ENCODE measurements at regions not wholly inside any gene's neighbourhood (a gene's known extent, or its start where the extent isn't known, plus 50 kb on each side); places are given as distances from the start of the nearest gene placed in this dataset.

GRCh38 chr12:75581515-75581914, 70.1 kb upstream of the KRR1 start:
- DNase-seq: no peak

GRCh38 chr12:75579552-75579951, 68.1 kb upstream of the KRR1 start:
- DNase-seq: peak; percentile 36

- no peak for DNase-seq
Observed at GRCh38 chr12:75578546-75578945, 67.1 kb upstream of the KRR1 start.

- DNase-seq: no peak
Observed at GRCh38 chr12:75577812-75578211, 66.4 kb upstream of the KRR1 start.

- no peak for DNase-seq
Observed at GRCh38 chr12:75571656-75572205, 60.3 kb upstream of the KRR1 start.

- DNase-seq: peak; percentile 99
Observed at GRCh38 chr12:75571204-75571603, 59.8 kb upstream of the KRR1 start.

- DNase-seq: peak; percentile 70
Observed at GRCh38 chr12:75568801-75569200, 57.4 kb upstream of the KRR1 start.

GRCh38 chr12:75568393-75568792, 57.0 kb upstream of the KRR1 start:
- DNase-seq: peak; percentile 82

- DNase-seq: no peak
Observed at GRCh38 chr12:75565795-75566194, 54.4 kb upstream of the KRR1 start.

GRCh38 chr12:75564852-75565251, 53.4 kb upstream of the KRR1 start:
- no peak for DNase-seq

GRCh38 chr12:75564398-75564797, 53.0 kb upstream of the KRR1 start:
- no peak for DNase-seq

GRCh38 chr12:75563351-75563750, 51.9 kb upstream of the KRR1 start:
- DNase-seq: no peak

GRCh38 chr12:75561921-75562320, 50.5 kb upstream of the KRR1 start:
- no peak for DNase-seq
